Naive thymus-derived CD4-positive, alpha-beta T cell (primary cell): ENCODE measurements at regions not wholly inside any gene's neighbourhood (a gene's known extent, or its start where the extent isn't known, plus 50 kb on each side); places are given as distances from the start of the nearest gene placed in this dataset.

Source experiments
- ATAC-seq: fragments of 150-1000 bp; cut with Tn5 transposase; 2 replicates; pipeline ENCODE4 v1.10.0; 2021; ENCODE audit warnings: mild to moderate bottlenecking, moderate library complexity
- CTCF ChIA-PET: fragments of 350-600 bp; sonication (Branson Sonifier 250); formaldehyde crosslinking; loops from one replicate; lab custom pipeline; 2021; ENCODE audit warnings: antibody characterized with exemption; lab: Charles Lee
- POLR2A ChIA-PET: fragments of 350-600 bp; sonication (Branson Sonifier 250); formaldehyde crosslinking; loops from one replicate; lab custom pipeline; 2021; ENCODE audit warnings: antibody characterized with exemption, inconsistent platforms; lab: Charles Lee
- DNase-seq, 9 donors: peaks; one replicate each; pipeline versions ENCODE4 v3.0.0 to v3.0.0-alpha.2; 2020 to 2022; ENCODE audit warnings: mixed read lengths in 1 of 9
- H3K27ac ChIP-seq: one replicate; pipeline ENCODE4 v1.7.0; 2013; ENCODE audit warnings: mild to moderate bottlenecking, low read depth, low read length, moderate library complexity
- H3K27me3 ChIP-seq, 2 donors: one replicate each; pipeline ENCODE4 v1.7.0; 2013; ENCODE audit warnings: low read length in 2 of 2, mild to moderate bottlenecking in 2 of 2, moderate library complexity in 2 of 2; ENCODE audit not compliant: control insufficient read depth in 2 of 2, insufficient read depth in 2 of 2
- H3K36me3 ChIP-seq, 3 experiments: 1 replicate in 2 of 3; 2 replicates in 1 of 3; pipeline ENCODE4 v1.7.0; 2013; ENCODE audit warnings: low read length in 3 of 3, mild to moderate bottlenecking in 3 of 3, moderate library complexity in 1 of 3; ENCODE audit not compliant: insufficient read depth in 3 of 3, control insufficient read depth in 2 of 3
- H3K4me1 ChIP-seq, 2 donors: one replicate each; pipeline ENCODE4 v1.7.0; 2013; ENCODE audit warnings: low read length in 2 of 2, mild to moderate bottlenecking in 2 of 2, moderate library complexity in 1 of 2; ENCODE audit not compliant: control insufficient read depth in 2 of 2, insufficient read depth in 2 of 2
- H3K4me3 ChIP-seq: 2 replicates; pipeline ENCODE4 v1.7.0; 2013; ENCODE audit warnings: mild to moderate bottlenecking, low read length
- H3K9me3 ChIP-seq, 3 experiments: 1 replicate in 2 of 3; 2 replicates in 1 of 3; pipeline ENCODE4 v1.7.0; 2013; ENCODE audit warnings: low read length in 3 of 3; ENCODE audit not compliant: control insufficient read depth in 2 of 3
- H3K27ac Mint-ChIP-seq, 9 donors: one replicate each; pipeline ENCODE4 v1.8.0; 2020 to 2022; ENCODE audit warnings: mixed read lengths in 9 of 9, mild to moderate bottlenecking in 8 of 9, moderate library complexity in 5 of 9, inconsistent platforms in 2 of 9
- H3K27me3 Mint-ChIP-seq, 5 donors: one replicate each; pipeline ENCODE4 v1.8.0; 2021 to 2022; ENCODE audit warnings: mixed read lengths in 5 of 5, mild to moderate bottlenecking in 1 of 5
- H3K36me3 Mint-ChIP-seq, 5 donors: one replicate each; pipeline ENCODE4 v1.8.0; 2020 to 2022; ENCODE audit warnings: mixed read lengths in 5 of 5, mild to moderate bottlenecking in 3 of 5, inconsistent platforms in 1 of 5
- H3K4me1 Mint-ChIP-seq, 7 donors: one replicate each; pipeline ENCODE4 v1.8.0; 2020 to 2022; ENCODE audit warnings: mixed read lengths in 7 of 7, mild to moderate bottlenecking in 3 of 7, inconsistent platforms in 1 of 7
- H3K4me3 Mint-ChIP-seq, 10 donors: one replicate each; pipeline ENCODE4 v1.8.0; 2020 to 2022; ENCODE audit warnings: mild to moderate bottlenecking in 10 of 10, mixed read lengths in 10 of 10, moderate library complexity in 6 of 10, inconsistent platforms in 2 of 10
- H3K9me3 Mint-ChIP-seq, 11 donors: one replicate each; pipeline ENCODE4 v1.8.0; 2020 to 2022; ENCODE audit warnings: mixed read lengths in 11 of 11, mild to moderate bottlenecking in 4 of 11, inconsistent platforms in 1 of 11, moderate library complexity in 1 of 11
- intact Hi-C, 2 donors: fragments of 100-400 bp; cut with micrococcal nuclease; formaldehyde crosslinking; loops; one replicate each; pipeline ENCODE4 v1.15.1; 2023

GRCh38 chr11:110028921-110029320 lies 64.3 kb upstream of the ZC3H12C start:
- H3K9me3 ChIP-seq, result no peaks in the 10 kb centered on the region
- ChIA-PET CTCF (no interaction called here), POLR2A (no interaction called here)
- Mint-ChIP-seq H3K9me3 (peaks cover 0 to 3% (median 0%) of the 10 kb centered on the region in 11 donors), H3K36me3 (no peaks in the 10 kb centered on the region), H3K27me3 (peaks cover 0 to 4% (median 4%) of the 10 kb centered on the region in 5 donors), H3K27ac (no peak overlapping the region), H3K4me1 (no peaks in the 10 kb centered on the region), H3K4me3 (no peak overlapping the region)
- no peak for ATAC-seq
- H3K4me3 ChIP-seq, result no peak overlapping the region
- intact Hi-C loops, result no loop called here
- H3K27ac ChIP-seq, result no peak overlapping the region
- DNase-seq, result no peak
- H3K27me3 ChIP-seq, result no peaks in the 10 kb centered on the region
- H3K36me3 ChIP-seq, result no peaks in the 10 kb centered on the region
- no peaks in the 10 kb centered on the region for H3K4me1 ChIP-seq

DNA sequence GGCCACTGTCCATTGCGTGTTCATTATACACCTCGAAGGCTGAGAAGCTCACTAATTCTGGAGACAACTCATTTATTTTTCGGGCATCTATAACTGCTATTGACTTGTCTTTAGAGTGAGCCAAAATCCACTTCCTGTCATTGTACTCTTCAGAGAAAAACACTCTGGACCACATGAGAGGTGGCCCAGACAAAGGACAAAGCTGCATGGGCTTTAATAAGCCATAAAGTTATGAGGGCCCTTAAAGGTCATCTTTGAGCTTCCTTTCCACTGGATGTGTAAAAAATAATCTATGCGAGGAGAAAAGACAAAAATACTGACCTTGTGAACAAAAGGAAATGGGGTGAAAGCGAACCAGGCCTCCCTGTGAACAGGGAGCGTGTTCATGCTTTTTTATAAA lies 63.5 kb upstream of the ZC3H12C start:
- H3K27ac Mint-ChIP-seq, result no peak overlapping the region
- Histone ChIP-seq H3K4me3 (no peak overlapping the region), H3K27ac (no peak overlapping the region), H3K36me3 (no peaks in the 10 kb centered on the region), H3K4me1 (no peaks in the 10 kb centered on the region), H3K9me3 (no peaks in the 10 kb centered on the region), H3K27me3 (no peaks in the 10 kb centered on the region)
- no peak overlapping the region for H3K4me3 Mint-ChIP-seq
- ChIA-PET POLR2A (no interaction called here), CTCF (no interaction called here)
- peaks cover 0 to 3% (median 0%) of the 10 kb centered on the region in 11 donors for H3K9me3 Mint-ChIP-seq
- no peaks in the 10 kb centered on the region for H3K4me1 Mint-ChIP-seq
- DNase-seq, result no peak
- H3K36me3 Mint-ChIP-seq, result no peaks in the 10 kb centered on the region
- intact Hi-C loops, result no loop called here
- ATAC-seq, result no peak
- H3K27me3 Mint-ChIP-seq, result peaks cover 0 to 4% (median 4%) of the 10 kb centered on the region in 5 donors

DNA sequence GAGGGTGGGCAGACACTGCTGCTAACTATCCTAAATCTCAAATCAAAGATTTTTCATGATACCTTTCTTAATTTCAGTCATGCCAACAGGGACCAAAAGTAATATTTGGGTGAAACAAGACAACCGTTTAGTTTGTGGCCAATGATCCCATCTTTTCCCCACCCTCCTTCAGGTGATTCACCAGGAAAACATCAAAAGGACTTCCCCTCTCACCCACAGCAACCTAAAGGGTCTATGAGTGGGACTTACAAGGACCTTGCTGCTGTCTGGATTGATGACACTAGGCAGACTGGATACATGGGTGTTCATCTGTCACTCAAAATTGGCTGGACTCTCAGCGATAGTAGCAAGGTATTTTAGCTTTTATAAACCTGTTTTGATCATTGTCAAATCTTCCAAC lies 62.0 kb upstream of the ZC3H12C start:
- Mint-ChIP-seq H3K27ac (no peak overlapping the region), H3K4me1 (no peaks in the 10 kb centered on the region), H3K4me3 (no peak overlapping the region), H3K36me3 (no peaks in the 10 kb centered on the region), H3K27me3 (peaks cover 0 to 7% (median 4%) of the 10 kb centered on the region in 5 donors), H3K9me3 (peaks cover 0 to 3% (median 0%) of the 10 kb centered on the region in 11 donors)
- ChIA-PET POLR2A (no interaction called here), CTCF (no interaction called here)
- ATAC-seq, result no peak
- Histone ChIP-seq H3K4me3 (no peak overlapping the region), H3K27me3 (no peaks in the 10 kb centered on the region), H3K36me3 (no peaks in the 10 kb centered on the region), H3K9me3 (no peaks in the 10 kb centered on the region), H3K4me1 (no peaks in the 10 kb centered on the region), H3K27ac (no peak overlapping the region)
- DNase-seq, result no peak
- intact Hi-C loops, result no loop called here

DNA sequence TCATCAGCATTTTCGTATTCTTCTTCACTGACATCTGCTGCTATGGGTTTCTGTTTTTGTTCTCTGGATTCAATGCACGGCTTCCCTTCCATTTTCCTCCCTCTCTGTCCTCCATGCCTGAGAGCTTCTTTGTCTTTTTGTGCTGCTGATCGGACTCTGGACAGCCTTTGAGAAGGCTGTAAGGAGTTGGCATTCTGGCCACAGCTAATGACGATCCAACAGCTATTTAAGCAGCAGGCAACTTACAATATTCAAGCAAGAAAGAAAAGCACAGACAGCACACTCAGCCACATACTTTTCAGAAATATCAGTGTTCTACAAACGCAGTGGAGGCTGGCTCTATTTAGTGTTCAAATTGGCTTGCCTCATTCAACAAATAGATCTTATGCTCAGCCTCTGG lies 60.9 kb upstream of the ZC3H12C start:
- CTCF ChIA-PET, result no interaction called here
- no peak for ATAC-seq

DNA sequence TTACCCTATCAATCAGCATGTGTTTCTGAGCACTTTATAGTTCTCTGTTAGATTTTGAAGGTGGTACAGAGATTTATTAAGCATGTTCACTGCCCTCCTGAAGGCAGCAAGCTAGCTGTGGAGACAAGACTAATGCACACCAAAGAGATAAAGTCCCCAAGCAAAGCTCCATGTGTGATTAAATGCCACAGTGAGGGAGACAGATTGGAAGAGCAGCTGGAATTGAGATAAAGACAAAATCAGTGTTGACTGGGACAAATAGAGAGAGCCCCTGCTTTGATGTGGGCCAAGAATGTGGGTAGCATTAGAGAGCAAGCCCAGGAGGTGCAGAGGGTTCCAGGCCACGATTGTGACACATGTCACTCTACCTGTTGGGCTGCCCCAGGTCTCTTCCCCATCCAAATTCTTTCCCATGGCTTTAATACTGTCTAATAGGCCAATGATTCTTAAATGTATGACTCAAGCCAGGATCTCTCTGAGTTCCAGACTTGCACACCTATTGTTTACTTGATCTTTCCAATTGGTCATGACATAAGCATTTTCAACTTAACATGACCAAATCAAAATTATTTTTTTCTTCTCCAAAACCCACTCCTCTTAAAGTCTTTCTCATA lies 60.1 kb upstream of the ZC3H12C start:
- H3K27ac Mint-ChIP-seq, result no peak overlapping the region
- POLR2A ChIA-PET, result no interaction called here

More for the DNA sequence above, 60.9 kb upstream of the ZC3H12C start:
- Mint-ChIP-seq H3K4me1 (no peaks in the 10 kb centered on the region), H3K27ac (no peak overlapping the region), H3K27me3 (peaks cover 0 to 7% (median 4%) of the 10 kb centered on the region in 5 donors), H3K36me3 (no peaks in the 10 kb centered on the region), H3K9me3 (peaks cover 0 to 3% (median 0%) of the 10 kb centered on the region in 11 donors), H3K4me3 (no peak overlapping the region)
- Histone ChIP-seq H3K36me3 (no peaks in the 10 kb centered on the region), H3K4me3 (no peak overlapping the region), H3K27ac (no peak overlapping the region), H3K9me3 (no peaks in the 10 kb centered on the region), H3K27me3 (no peaks in the 10 kb centered on the region), H3K4me1 (no peaks in the 10 kb centered on the region)
- intact Hi-C loops, result no loop called here
- no peak for DNase-seq
- POLR2A ChIA-PET, result no interaction called here

GRCh38 chr11:110034806-110035205 lies 58.4 kb upstream of the ZC3H12C start:
- Mint-ChIP-seq H3K4me1 (no peaks in the 10 kb centered on the region), H3K27me3 (peaks cover 0 to 7% (median 5%) of the 10 kb centered on the region in 5 donors), H3K4me3 (no peak overlapping the region), H3K9me3 (peaks cover 0 to 2% (median 0%) of the 10 kb centered on the region in 11 donors), H3K36me3 (no peaks in the 10 kb centered on the region), H3K27ac (no peak overlapping the region)
- no peaks in the 10 kb centered on the region for H3K36me3 ChIP-seq
- intact Hi-C loops, result no loop called here
- CTCF ChIA-PET, result no interaction called here
- no peak for DNase-seq
- no peak overlapping the region for H3K4me3 ChIP-seq
- H3K27ac ChIP-seq, result no peak overlapping the region
- no peaks in the 10 kb centered on the region for H3K4me1 ChIP-seq
- H3K9me3 ChIP-seq, result no peaks in the 10 kb centered on the region
- POLR2A ChIA-PET, result no interaction called here
- H3K27me3 ChIP-seq, result no peaks in the 10 kb centered on the region
- ATAC-seq, result no peak

More for the DNA sequence above, 60.1 kb upstream of the ZC3H12C start:
- Histone ChIP-seq H3K36me3 (no peaks in the 10 kb centered on the region), H3K27me3 (no peaks in the 10 kb centered on the region), H3K27ac (no peak overlapping the region), H3K4me3 (no peak overlapping the region), H3K9me3 (no peaks in the 10 kb centered on the region), H3K4me1 (no peaks in the 10 kb centered on the region)
- peaks cover 0 to 7% (median 3%) of the 10 kb centered on the region in 5 donors for H3K27me3 Mint-ChIP-seq
- DNase-seq (no peak), ATAC-seq (no peak)
- CTCF ChIA-PET, result no interaction called here
- no peaks in the 10 kb centered on the region for H3K4me1 Mint-ChIP-seq
- no peaks in the 10 kb centered on the region for H3K36me3 Mint-ChIP-seq
- no peak overlapping the region for H3K4me3 Mint-ChIP-seq
- intact Hi-C loops, result no loop called here
- H3K9me3 Mint-ChIP-seq, result peaks cover 0 to 3% (median 0%) of the 10 kb centered on the region in 11 donors

GRCh38 chr11:110035357-110035756 lies 57.8 kb upstream of the ZC3H12C start:
- H3K27me3 ChIP-seq, result no peaks in the 10 kb centered on the region
- CTCF ChIA-PET, result no interaction called here

More at GRCh38 chr11:110035357-110035756, 57.8 kb upstream of the ZC3H12C start:
- no peaks in the 10 kb centered on the region for H3K4me1 Mint-ChIP-seq
- H3K27me3 Mint-ChIP-seq, result peaks cover 0 to 7% (median 5%) of the 10 kb centered on the region in 5 donors
- no peaks in the 10 kb centered on the region for H3K36me3 Mint-ChIP-seq
- H3K4me3 Mint-ChIP-seq, result no peak overlapping the region
- POLR2A ChIA-PET, result no interaction called here
- intact Hi-C loops, result no loop called here
- peaks cover 0 to 2% (median 0%) of the 10 kb centered on the region in 11 donors for H3K9me3 Mint-ChIP-seq
- Histone ChIP-seq H3K4me3 (no peak overlapping the region), H3K36me3 (no peaks in the 10 kb centered on the region), H3K9me3 (no peaks in the 10 kb centered on the region), H3K4me1 (no peaks in the 10 kb centered on the region), H3K27ac (no peak overlapping the region)
- no peak overlapping the region for H3K27ac Mint-ChIP-seq
- ATAC-seq (no peak), DNase-seq (no peak)
